HG03103 (cell line): ENCODE measurements at regions not wholly inside any gene's neighbourhood (a gene's known extent, or its start where the extent isn't known, plus 50 kb on each side); places are given as distances from the start of the nearest gene placed in this dataset.
"Not testable (repeated sequence)": the region's sequence is repeated elsewhere in the genome, so short reads cannot be mapped to it uniquely, and the experiment has no call there.

Experiments
- ATAC-seq: cut with Tn5 transposase; IDR thresholded peaks from one replicate; pipeline ENCODE4 v1.9.1; 2021; ENCODE audit warnings: low read depth; ENCODE audit not compliant: unreplicated experiment

DNA sequence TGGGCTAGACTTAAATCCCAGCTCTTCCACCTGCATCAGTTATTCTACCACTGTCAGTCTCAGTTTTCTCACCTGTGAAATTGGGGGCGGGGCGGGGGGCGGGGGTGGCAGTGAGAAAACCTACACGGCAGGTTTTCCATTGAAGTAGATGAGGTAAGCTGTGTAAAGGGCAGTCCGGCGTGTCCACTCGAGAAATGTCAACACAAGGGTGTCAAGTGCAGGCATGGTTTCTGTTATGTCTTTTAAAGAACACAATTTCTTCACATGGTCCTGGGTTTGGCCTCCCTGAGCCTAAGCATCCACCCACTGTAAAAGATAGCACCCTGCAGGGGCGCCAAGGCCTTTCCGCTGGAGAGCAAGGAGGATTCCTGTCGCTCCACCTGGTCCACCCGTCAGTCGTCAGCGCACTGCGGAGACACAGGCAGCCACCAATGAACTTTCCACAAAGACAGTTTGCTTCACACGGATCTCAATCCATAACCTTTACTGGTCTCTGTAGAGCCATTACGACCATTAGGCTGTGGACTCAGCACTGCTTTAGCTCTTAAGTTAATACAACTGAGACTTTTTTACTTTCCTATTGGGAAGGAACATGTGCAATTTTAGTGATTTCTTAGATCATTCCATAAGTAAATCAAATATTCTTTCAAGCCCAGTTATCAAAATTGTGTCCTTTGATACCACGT is 99.5 kb upstream of the FOXB1 start:
- no peak for ATAC-seq

DNA sequence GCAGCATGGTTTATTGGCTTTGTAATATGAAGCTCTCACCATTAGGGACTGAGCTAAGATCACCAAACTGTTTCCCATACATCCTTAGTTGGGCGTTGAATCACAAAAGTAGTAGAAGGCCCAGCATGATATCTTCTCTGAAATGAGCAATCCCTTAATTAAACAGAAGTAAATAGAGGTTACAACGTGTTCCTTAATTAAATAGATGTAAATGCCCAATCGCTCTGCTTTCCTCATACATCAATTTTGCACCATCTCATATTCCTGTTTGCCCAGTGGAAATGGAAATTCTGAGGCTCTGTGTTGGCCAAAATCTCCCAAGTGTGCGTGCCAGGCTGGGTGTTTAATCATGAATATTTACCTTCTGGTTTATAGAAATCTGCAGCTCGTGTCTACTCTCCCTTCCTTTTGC is 107.4 kb upstream of the FOXB1 start:
- no peak for ATAC-seq

DNA sequence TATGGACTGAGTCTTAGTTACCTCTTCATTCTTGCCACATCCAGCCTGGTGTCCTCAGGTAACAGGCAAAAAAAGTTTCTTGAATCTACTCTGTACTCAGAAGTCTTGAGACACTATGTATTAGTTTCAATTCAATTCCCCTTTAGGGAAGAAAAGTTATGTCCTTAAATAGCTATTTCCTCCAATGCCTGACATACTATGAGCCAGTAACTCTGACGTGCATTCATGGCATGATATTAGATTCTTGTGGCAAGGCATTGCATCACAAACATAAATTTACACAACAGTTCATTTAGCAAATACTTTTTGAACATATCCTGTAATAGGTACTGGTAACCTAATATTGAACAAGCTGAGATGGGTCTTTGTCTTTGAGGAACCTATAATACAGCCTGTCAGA is 109.3 kb upstream of the FOXB1 start:
- ATAC-seq, result no peak

DNA sequence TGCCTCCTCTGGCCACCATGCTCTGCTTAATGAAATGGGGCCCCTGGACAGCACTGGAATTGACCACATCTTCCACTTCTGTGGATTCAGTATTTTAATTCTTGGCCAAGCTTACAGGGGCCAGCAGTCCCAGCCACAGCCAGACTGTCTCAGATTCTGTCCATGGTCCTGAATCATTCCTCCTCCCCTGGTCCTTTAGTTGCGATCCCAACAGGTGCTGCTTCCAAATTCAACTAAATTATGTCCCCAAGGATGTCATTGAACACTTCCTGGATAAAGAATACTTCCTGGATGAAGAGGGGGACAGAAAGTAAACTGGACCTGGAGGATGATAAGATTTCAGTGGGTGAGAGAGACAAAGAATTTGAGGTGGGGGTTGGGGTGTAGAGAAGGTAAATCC is 111.1 kb upstream of the FOXB1 start:
- no peak for ATAC-seq

DNA sequence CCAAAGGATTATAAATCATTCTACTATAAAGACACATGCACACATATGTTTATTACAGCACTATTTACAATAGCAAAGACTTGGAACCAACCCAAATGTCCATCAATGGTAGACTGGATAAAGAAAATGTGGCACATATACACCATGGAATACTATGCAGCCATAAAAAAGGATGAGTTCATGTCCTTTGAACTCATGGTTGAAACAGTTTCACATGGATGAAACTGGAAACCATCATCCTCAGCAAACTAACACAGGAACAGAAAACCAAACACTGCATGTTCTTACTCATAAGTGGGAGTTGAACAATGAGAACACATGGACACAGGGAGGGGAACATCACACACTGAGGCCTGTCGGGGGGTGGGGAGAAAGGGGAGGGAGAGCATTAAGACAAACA is 116.2 kb upstream of the FOXB1 start:
- ATAC-seq, result not testable (repeated sequence)

DNA sequence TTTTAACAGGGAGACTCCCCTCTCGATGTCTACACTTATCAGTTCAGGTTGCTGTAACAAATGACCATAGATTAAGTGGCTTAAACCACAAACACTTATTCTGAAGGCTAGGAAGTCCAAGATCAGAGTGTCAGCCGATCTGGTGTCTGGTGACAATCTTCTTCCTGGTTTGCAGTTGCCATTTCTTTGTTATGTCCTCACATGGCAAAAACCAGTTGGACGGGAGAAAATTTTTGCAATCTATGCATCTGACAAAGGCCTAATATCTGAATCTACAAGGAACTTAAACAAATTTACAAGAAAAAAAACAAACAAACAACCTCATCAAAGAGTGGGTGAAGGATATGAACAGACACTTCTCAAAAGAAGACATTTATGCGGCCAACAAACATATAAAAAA is 116.9 kb upstream of the FOXB1 start:
- ATAC-seq, result no peak

DNA sequence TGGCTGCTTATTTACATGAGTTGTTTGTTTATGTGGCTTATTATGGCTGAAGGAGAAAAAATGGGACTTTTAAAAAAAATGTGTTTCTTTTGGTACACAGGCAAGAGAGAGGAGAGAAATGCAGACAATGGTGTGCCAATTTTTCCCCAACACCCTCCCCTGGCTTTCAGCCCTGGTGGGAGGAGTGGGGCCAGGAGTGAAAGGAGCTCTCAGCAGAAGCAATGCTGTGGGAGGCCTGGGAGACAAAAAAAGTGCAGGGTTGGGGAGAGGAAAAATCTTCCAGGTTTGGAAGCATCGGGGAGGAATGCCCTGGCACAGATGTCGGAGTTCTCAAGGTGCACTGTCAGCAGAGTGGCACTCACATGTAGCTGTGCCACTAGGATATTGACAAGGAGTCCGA is 117.7 kb upstream of the FOXB1 start:
- ATAC-seq, result no peak

DNA sequence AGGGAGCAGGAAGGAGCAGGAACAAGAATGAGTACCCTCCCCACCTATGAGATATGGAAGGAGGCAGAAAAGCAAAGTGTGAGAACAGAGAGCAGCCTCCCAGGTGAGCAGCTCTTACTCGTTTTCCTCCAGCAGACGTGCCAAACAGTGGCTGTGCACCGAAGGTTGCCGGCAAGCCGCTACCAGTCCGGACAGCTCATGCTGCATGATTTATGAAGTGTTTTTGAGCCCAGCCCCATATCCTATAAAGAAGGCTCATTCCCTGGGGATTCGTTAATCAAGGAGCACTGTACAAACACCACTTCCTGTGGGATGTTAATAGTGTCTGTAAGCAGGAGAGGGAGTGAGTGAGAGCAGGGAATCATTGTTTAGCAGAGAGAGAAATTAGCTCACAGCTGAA is 118.3 kb upstream of the FOXB1 start:
- no peak for ATAC-seq

DNA sequence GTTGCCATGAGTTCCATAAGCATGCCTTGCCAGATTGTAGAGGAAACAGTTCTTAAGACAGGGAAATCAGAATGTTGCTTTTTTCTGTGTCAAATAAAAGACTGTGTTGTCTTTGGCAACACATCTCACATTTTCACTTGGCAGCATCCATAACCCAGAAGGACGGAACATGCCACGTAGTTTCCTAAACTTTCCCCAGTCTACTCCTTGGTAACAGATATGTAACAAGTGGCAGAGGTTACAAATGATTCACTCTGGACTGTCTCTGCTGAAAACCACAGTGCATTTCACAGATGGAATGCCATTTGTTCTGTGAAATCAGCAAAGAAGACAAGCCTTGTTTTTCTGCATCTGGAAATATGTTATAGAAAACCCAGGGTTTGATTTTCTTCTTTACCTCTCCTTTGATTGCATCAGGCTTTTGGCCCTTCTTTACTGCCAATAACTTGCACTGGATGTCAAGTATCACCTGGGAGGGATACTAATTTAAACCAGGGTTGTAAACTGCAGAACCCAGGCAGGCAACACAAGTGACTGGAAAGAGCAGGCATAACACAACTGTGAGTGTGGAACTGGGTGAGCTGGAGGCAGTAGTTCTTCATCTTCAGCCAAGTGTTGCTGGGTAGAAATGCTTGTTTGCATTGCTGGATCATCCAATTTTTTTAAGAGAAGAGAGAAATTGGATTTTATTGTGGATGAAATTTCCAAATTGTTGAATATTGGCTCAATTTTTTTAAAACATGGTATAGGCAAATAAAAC is 124.4 kb upstream of the FOXB1 start:
- no peak for ATAC-seq

DNA sequence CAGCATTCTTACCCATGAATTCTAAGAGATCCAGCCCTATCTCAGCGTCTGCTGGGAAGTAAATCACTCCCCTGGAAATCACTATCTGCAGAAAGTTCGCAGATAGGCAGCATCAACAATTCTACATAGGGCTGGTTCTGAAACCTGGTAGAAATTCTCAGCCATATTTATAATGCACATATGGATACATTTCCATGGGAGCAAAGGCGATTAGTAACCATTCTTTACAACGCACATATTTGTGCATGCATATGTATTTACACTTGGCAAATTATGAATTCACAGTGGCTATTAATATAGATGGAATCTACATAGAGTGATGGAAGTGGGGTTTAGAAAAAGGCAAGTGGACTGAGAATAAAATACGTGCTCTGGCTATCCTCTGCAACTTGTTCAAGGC is 128.0 kb upstream of the FOXB1 start:
- ATAC-seq, result no peak

DNA sequence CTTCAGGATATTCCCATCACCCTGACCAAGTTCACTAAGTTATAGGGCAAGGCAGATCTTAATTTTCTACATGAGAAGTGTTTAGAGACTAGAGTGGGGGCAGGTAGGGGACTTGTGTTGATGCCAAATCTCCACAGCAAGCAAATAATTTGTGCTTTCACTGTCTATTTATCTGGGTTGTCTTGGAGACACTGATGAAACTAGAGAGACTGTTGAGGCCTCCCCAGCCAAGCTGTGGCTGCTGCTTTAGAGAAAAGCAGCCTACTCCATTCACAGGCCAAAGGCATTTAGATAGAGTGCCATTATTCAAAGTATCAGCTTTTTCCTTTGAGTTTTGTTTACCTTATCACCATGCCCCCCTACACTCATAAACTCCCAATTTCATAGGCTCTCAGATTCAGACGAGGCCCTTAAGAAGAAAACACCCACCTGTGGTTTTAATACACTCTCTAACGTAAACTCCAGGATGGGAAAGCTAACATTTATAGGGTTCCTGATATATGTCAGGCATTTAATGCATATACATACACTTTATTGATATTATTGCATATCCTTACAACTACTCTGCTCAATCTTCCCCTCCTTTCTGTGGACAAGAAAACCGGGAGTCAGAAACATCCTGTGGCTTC is 130.4 kb upstream of the FOXB1 start:
- no peak for ATAC-seq

DNA sequence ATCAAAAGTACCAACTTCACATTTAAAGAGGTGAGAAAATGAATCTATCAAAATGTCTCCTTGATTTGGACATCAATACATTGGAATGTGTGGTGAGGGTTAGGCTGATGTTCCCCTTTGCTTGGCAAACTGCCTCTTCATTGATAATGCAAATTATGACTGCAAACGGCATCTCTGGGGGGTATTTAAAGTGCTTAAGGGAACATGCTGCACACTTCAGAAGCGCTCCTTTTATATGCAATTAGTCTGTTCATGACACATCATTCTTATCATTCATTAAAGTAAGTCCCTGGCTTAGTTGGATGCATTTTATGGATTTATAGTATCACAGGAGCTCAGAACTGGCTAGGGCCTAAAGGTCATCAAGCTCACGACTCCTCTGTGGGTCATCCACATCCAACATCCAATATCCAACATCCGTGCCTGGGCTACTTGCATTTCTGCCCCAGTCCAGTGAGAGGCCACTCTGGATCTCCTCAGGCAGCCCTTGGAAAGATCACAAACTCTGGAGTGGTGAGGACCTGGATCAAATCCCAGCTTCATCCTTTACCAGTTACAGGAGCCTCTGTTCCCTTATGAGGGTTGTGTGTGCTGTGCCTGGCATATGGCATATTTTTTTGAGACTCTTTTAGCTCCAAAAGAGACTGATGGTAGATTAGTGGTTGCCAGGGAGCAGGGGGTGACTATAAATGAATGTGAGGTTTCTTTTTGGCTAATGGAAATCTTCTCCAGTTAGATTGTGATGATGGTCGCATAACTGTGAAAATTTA is 136.8 kb upstream of the FOXB1 start:
- no peak for ATAC-seq

DNA sequence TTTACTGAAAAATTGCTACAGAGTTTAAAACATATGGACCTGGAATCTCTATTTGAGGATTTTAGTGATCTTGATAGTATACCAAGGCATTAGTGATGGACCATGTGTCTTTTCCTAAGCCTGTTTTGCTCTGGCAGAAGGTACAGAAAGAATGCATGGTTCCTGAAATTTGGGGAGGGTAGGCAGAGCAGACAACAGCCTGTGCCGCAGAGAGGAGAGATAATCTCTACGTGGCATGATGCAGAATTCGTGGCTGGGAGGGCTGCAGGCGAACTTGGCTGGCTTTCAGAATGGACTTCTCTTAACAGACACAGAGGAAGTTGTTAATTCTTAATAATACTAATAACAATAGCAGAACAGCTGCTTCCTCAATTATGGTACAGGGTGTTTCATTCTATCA is 137.5 kb upstream of the FOXB1 start:
- ATAC-seq, result no peak

DNA sequence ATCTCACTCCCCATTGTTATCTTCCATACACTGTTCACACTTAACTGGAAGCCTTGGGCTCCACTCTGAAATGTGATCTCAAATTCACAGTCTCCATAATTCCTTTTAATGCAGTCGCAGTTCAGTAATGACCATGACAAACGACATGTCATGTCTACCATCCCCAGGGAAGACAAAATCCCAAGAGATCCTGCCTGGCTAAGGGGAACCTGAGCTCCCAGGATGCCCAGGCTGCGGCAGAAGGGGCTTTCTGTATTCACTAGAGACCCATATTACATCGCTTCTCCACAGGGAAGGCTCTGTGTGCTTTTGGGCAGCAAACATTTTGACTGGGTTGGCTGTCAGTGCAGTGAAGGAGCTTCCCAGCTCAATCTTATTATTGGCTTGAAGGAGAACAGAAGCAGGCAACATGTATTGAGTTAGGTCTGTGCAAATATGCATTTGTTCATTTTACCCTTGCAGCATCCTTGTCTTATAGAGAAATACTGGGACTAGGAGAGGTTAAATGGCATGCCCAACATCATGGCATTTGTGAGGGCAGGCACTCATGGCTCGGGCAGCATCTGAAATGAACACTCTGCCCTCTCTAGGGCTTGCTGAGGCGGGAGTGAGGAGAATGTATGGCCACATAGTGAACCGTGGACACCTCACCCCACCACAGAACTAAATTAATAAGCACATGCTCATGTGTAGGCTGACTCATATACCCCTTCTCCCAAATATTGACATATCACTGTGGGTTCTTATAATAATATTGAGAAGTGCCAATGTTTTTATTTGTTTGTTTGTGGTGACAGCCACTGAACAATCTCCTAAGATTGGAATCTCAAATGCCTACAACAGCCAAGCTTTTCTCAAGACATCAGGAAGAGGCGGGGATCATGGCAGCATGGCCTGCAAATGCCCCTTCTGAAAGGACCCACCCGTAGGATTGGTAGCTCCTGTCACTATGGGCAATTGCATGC is 141.6 kb upstream of the FOXB1 start:
- ATAC-seq, result no peak

DNA sequence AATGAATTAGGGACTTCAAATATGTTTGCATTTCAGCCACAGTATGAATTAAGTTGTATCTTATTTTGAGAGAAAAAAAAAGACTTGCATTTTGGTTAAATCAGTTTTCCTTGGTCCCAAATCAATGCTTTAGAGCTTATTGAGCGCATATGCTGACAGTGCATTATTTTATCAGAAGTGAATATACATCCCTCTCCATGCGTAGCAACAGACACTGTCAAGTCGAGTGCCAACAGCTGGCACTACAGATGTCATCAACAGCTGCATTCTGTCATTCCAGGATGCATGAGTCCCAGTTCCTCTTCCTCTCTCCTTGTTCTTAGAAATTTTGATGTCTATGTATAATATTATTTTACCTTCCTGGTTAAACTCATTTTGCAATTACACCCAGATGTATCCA is 156.1 kb upstream of the FOXB1 start:
- no peak for ATAC-seq

DNA sequence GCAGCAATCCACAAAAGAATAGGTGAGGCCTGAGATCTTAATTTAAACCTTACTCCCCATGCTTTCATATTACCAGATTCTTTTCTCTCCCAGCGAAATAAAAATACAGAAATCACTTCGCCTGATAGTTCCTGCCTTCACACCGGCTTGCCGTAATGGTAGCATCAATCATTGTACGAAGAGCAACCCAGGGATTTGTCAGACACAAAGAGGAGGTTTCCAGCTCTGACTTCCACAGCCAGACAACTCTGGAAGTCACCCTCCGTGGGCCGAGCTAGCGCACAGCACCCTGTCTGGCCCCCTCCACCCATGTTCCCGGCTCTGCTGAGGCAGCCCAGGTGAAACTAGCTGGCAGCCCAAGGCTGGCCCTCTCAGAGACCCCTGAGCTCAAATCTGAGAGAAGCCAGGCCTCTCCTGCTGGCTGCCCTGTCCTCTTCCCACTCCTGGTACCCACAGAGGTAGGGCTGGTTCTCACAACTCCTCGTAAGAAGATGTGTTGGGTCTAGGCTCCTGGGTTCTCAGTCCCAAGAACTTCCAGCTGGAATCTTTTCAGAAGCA is 156.9 kb upstream of the BNIP2 start:
- ATAC-seq, result no peak

DNA sequence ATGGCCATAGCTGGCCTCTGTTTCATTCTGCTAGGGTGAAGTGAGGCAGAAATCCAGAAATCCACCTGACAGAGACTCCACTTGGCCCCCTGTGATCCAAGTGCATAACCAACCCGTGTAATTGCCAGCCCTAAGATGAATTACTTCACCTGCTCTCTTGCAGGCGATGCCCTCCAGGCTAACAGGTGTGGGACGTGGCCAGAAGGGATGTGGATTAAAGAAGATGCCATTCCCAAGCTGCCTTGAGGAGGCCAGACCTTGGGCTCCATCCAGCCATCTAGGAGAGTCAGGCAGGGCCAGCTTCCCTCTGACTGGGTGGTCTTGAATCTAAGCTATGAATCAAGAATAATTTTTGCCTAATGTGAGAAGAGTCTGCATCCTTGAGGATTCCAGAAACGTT is 154.5 kb upstream of the BNIP2 start:
- ATAC-seq, result no peak

DNA sequence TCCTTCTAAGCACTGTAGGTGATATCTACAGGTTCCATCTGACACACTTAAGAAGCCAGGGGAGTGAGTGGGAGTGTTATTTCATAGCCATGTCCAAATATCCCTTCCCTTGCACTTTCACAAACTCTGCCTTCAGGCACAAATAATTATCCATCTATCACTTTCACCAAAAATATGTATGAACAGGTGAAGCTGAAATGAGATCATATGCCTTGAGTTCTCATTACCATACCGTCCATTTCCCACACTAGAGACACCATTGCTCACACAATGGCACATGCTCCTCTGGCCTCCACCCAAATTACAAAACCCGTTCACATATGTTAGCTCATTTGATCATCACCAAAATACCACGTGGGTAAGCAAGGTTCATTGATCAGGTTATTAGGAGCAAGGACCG is 151.9 kb upstream of the BNIP2 start:
- no peak for ATAC-seq

DNA sequence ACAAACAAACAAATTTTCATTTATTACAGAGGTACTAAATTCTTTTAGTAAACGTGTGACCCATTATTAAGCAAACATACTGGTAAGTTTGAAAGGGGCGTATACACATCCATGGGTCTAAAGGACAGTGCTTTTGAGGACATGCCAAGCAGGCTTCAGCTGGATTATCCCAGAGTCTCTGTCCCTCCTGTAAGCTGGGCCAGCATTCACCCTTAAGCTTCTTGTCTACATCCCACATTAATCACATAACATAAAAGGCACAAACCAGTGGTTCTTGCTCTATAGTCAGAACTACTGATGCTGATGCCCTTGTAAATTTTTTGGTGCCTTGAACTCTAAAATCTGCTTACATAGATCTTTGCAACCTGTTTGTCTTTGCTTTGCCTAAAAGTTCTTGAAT is 150.8 kb upstream of the BNIP2 start:
- ATAC-seq, result no peak

DNA sequence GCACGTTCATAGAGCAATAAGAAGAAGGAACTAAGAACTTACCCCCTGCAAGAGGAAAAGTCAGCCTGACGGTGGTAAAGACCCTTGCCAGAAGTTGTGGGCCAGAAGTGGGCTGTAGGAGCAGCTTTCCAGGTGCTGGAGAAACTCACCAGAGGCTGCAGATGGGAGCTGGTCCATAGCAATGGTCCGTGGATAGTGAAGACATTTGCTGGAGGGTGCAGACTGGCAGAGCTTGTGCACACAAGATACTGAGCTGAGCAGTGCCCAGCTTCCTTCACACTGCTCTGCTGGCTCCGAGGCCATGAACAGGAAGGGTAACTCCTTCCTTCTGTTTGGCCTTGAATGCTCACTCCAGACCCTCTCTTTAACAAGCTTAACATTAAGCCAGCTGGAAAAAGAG is 149.8 kb upstream of the BNIP2 start:
- ATAC-seq, result no peak
